OCI-LY7 (cell line): ENCODE measurements at regions not wholly inside any gene's neighbourhood (a gene's known extent, or its start where the extent isn't known, plus 50 kb on each side); places are given as distances from the start of the nearest gene placed in this dataset.

Experiments used
- EZH2phosphoT487 ChIP-seq: fragments of 200-600 bp; sonication (generic); IDR thresholded peaks from 2 replicates; pipeline ENCODE4 v1.6.1; 2018; ENCODE audit warnings: low read depth, borderline replicate concordance, mild to moderate bottlenecking, mixed run types, antibody characterized with exemption, low read length, moderate library complexity, mixed read lengths
- TF ChIP-seq, protein P1 (sequence below): fragments of 200-600 bp; sonication (generic); conservative IDR thresholded peaks from 2 replicates; pipeline ENCODE4 v1.5.1; 2014; ENCODE audit warnings: mild to moderate bottlenecking, antibody characterized with exemption, low read length, moderate library complexity, mixed read lengths

DNA sequence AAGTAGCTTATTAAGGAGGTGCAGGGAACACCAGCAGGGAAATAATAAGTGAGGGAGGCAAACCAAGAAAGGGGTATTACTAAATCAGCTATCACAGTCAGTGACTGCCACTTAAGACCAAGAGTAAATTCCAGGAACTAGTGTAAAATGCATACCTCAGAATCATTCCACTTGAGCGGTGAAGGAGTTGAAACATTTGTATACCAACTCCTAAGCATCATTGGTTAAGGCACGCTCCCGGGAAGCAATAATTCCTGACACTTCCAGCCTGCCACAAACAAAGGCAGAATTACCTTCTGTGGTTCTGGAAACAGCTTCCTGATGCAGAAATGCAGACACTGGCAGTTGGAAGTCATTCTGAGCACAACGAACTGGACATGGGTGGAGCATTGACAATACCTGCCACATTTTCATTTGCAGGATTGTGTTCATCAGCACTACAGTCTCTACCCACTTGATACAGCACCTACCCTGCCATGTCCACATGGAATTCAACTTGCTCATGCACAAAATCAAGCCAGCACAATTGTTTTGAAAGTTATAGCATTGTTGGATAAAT lies 82.1 kb downstream of the PPP1R2C start:
- TF ChIP-seq, protein P1, sequence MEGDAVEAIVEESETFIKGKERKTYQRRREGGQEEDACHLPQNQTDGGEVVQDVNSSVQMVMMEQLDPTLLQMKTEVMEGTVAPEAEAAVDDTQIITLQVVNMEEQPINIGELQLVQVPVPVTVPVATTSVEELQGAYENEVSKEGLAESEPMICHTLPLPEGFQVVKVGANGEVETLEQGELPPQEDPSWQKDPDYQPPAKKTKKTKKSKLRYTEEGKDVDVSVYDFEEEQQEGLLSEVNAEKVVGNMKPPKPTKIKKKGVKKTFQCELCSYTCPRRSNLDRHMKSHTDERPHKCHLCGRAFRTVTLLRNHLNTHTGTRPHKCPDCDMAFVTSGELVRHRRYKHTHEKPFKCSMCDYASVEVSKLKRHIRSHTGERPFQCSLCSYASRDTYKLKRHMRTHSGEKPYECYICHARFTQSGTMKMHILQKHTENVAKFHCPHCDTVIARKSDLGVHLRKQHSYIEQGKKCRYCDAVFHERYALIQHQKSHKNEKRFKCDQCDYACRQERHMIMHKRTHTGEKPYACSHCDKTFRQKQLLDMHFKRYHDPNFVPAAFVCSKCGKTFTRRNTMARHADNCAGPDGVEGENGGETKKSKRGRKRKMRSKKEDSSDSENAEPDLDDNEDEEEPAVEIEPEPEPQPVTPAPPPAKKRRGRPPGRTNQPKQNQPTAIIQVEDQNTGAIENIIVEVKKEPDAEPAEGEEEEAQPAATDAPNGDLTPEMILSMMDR: no peak
- TF ChIP-seq EZH2phosphoT487: no peak
